DND-41 (cell line): ENCODE measurements at regions not wholly inside any gene's neighbourhood (a gene's known extent, or its start where the extent isn't known, plus 50 kb on each side); places are given as distances from the start of the nearest gene placed in this dataset.

Experiments used
- ATAC-seq: fragments of 200-7000 bp; cut with Tn5 transposase; 3 replicates; pipeline ENCODE4 v1.9.1; 2021; ENCODE audit warnings: low read depth; ENCODE audit not compliant: insufficient read depth
- DNase-seq: peaks from one replicate; pipeline ENCODE4 v3.0.0-alpha.2; 2020
- H2AFZ ChIP-seq: 2 replicates; pipeline ENCODE4 v1.6.0; 2012; ENCODE audit warnings: low read depth, low read length
- H3K27ac ChIP-seq: 2 replicates; pipeline ENCODE4 v1.5.1; 2012; ENCODE audit warnings: low read length, inconsistent platforms
- H3K27me3 ChIP-seq: fragments of 200-600 bp; sonication (generic); 2 replicates; pipeline ENCODE4 v1.6.0; 2012; ENCODE audit warnings: low read length, mild to moderate bottlenecking, inconsistent platforms; ENCODE audit not compliant: insufficient read depth, poor library complexity
- H3K36me3 ChIP-seq: 2 replicates; pipeline ENCODE4 v1.5.1; 2012; ENCODE audit warnings: low read length, inconsistent platforms; ENCODE audit not compliant: insufficient read depth
- H3K4me1 ChIP-seq: 2 replicates; pipeline ENCODE4 v1.5.1; 2012; ENCODE audit warnings: mild to moderate bottlenecking, low read length; ENCODE audit not compliant: insufficient read depth
- H3K4me2 ChIP-seq: 2 replicates; pipeline ENCODE4 v1.6.0; 2012; ENCODE audit warnings: mild to moderate bottlenecking, moderate library complexity, low read length, inconsistent platforms; ENCODE audit not compliant: insufficient read depth
- H3K4me3 ChIP-seq, 2 experiments: fragments of 200-600 bp in 1 of 2; shearing (Covaris generic) in 1 of 2; 2 replicates each; pipeline ENCODE4 v1.5.1; 2012 to 2016; ENCODE audit warnings: inconsistent platforms in 2 of 2, low read length in 2 of 2, mild to moderate bottlenecking in 2 of 2, low read depth in 1 of 2, moderate library complexity in 1 of 2
- H3K79me2 ChIP-seq: 2 replicates; pipeline ENCODE4 v1.6.0; 2012; ENCODE audit warnings: low read length, inconsistent platforms; ENCODE audit not compliant: insufficient read depth
- H3K9ac ChIP-seq: 2 replicates; pipeline ENCODE4 v1.6.0; 2012; ENCODE audit warnings: low read depth, mild to moderate bottlenecking, inconsistent platforms, low read length, moderate library complexity
- H3K9me3 ChIP-seq: 2 replicates; pipeline ENCODE4 v1.5.1; 2012; ENCODE audit warnings: low read length, moderate library complexity, mild to moderate bottlenecking, inconsistent platforms; ENCODE audit not compliant: insufficient read depth, severe bottlenecking
- H4K20me1 ChIP-seq: 2 replicates; pipeline ENCODE4 v1.6.0; 2012; ENCODE audit warnings: low read length; ENCODE audit not compliant: insufficient read depth
- EZH2 ChIP-seq: IDR thresholded peaks from 3 replicates; pipeline ENCODE4 v1.6.1; 2012; ENCODE audit warnings: borderline replicate concordance, low read depth, mild to moderate bottlenecking, moderate library complexity, low read length, inconsistent platforms; ENCODE audit not compliant: severe bottlenecking
- TF ChIP-seq, protein P1 (sequence below): IDR thresholded peaks from 2 replicates; pipeline ENCODE4 v1.5.1; 2012; ENCODE audit warnings: borderline replicate concordance, low read length, moderate library complexity, mild to moderate bottlenecking; ENCODE audit not compliant: poor library complexity, severe bottlenecking; ENCODE audit errors: extremely low read depth

DNA sequence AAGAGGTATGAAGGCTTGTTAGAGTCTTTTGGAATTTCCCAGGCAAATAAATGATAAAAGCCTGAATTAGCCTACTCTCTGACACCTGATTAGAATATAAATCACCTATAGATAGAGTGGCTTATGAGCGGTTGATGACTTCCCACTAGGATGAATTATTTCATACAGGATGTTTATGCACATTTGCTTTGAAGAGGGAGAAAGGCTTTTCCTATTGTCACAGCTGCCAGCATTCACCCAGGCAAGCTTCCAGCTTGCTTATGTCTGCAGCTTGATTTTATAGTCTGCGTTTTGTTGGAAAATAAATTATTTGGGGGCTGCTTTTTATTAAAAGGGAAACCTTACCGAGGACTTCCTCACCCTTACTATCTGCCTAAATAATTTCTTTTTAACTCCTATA is 51.3 kb upstream of the EIF2S2 start:
- no peak for DNase-seq
- peaks cover 5% of the 10 kb centered on the region for H3K4me1 ChIP-seq
- H3K4me2 ChIP-seq: no peak overlapping the region
- H4K20me1 ChIP-seq: no peaks in the 10 kb centered on the region
- no peak overlapping the region for H3K4me3 ChIP-seq
- TF ChIP-seq, protein P1, sequence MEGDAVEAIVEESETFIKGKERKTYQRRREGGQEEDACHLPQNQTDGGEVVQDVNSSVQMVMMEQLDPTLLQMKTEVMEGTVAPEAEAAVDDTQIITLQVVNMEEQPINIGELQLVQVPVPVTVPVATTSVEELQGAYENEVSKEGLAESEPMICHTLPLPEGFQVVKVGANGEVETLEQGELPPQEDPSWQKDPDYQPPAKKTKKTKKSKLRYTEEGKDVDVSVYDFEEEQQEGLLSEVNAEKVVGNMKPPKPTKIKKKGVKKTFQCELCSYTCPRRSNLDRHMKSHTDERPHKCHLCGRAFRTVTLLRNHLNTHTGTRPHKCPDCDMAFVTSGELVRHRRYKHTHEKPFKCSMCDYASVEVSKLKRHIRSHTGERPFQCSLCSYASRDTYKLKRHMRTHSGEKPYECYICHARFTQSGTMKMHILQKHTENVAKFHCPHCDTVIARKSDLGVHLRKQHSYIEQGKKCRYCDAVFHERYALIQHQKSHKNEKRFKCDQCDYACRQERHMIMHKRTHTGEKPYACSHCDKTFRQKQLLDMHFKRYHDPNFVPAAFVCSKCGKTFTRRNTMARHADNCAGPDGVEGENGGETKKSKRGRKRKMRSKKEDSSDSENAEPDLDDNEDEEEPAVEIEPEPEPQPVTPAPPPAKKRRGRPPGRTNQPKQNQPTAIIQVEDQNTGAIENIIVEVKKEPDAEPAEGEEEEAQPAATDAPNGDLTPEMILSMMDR: no peak
- TF ChIP-seq EZH2: no peak
- no peaks in the 10 kb centered on the region for H3K79me2 ChIP-seq
- no peak for ATAC-seq
- no peaks in the 10 kb centered on the region for H3K9me3 ChIP-seq
- H2AFZ ChIP-seq: no peak overlapping the region
- H3K9ac ChIP-seq: no peak overlapping the region
- H3K27me3 ChIP-seq: no peaks in the 10 kb centered on the region
- no peak overlapping the region for H3K27ac ChIP-seq
- H3K36me3 ChIP-seq: no peaks in the 10 kb centered on the region

DNA sequence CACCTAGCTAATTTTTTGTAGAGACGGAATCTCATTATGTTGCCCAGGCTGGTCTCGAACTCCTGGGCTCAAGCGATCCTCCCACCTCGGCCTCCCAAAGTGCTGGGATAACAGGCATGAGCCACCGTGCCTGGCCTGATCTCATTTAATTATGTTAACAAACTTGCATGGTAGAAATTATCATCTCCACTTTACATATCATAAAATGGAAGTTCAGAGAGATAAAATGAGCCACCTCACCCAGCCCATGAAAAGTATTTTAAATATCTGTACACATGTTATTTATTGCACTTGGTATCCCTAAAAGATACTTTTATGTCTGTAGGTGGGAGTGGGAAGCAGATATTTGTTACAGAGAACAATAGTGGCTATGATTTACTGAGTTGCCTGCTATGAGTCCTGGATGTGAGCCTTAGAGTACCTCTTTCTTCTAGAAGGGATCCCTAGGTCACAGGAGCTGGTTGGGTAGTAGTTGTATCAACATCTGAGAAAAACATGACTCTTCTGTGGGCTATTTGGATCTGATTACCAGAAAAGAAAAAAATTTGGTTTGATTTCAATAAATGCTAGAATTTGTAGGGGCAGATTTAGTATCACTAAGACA is 52.4 kb upstream of the EIF2S2 start:
- no peak for DNase-seq
- Histone ChIP-seq H4K20me1 (no peaks in the 10 kb centered on the region), H3K4me3 (no peak overlapping the region), H3K9ac (no peak overlapping the region), H3K4me2 (no peak overlapping the region), H3K27me3 (no peaks in the 10 kb centered on the region), H3K4me1 (peaks cover 5% of the 10 kb centered on the region), H3K79me2 (no peaks in the 10 kb centered on the region), H2AFZ (no peak overlapping the region), H3K27ac (no peak overlapping the region), H3K36me3 (no peaks in the 10 kb centered on the region), H3K9me3 (no peaks in the 10 kb centered on the region)
- TF ChIP-seq EZH2: no peak
- TF ChIP-seq, protein P1: no peak
- no peak for ATAC-seq

DNA sequence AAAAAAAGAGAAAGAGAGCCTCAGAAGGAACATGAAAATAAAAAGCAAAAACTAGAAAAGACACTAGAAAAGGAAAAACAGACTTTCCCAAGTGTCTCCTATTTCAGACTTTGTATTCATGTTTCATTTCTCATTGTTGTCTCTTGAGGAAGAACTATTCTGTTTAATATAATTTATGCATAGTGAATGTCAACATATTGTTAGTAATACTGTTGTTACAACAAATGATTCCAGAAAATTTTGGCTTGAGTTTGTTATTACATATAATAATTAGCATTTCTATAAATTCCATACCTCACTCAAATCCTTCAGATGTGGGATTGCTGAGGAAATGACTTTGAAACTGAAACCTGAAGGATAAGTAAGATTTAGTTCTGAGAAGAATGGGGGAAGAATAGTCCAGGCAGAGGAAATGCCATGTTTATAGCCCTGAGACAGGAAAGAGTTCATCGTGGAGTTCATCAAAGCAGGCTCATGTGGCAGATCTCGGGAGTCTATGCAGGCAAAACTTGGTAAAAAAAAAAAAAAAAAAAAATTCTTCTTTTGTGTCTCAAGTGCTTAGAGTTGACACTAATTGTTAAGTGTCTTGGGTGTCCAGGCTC is 53.1 kb upstream of the EIF2S2 start:
- H3K79me2 ChIP-seq: no peaks in the 10 kb centered on the region
- no peak overlapping the region for H3K27ac ChIP-seq
- no peaks in the 10 kb centered on the region for H3K9me3 ChIP-seq
- H3K4me3 ChIP-seq: no peak overlapping the region
- TF ChIP-seq EZH2: no peak
- TF ChIP-seq, protein P1: no peak
- no peak overlapping the region for H3K9ac ChIP-seq
- H3K4me2 ChIP-seq: no peak overlapping the region
- no peaks in the 10 kb centered on the region for H3K36me3 ChIP-seq
- H3K4me1 ChIP-seq: peaks cover 5% of the 10 kb centered on the region
- H2AFZ ChIP-seq: no peak overlapping the region
- DNase-seq (no peak), ATAC-seq (peak; percentile 64; the same call in 1 of the 3 replicates)
- no peaks in the 10 kb centered on the region for H4K20me1 ChIP-seq
- H3K27me3 ChIP-seq: no peaks in the 10 kb centered on the region
